Dermis microvascular lymphatic vessel endothelial cell (primary cell): ENCODE measurements at regions not wholly inside any gene's neighbourhood (a gene's known extent, or its start where the extent isn't known, plus 50 kb on each side); places are given as distances from the start of the nearest gene placed in this dataset.
"Not testable (repeated sequence)": the region's sequence is repeated elsewhere in the genome, so short reads cannot be mapped to it uniquely, and the experiment has no call there.

Experiments
- DNase-seq, 2 donors: peaks; one replicate each; pipeline versions ENCODE4 v3.0.0 to v3.0.0-alpha.2; 2010; ENCODE audit warnings: low read depth in 2 of 2

DNA sequence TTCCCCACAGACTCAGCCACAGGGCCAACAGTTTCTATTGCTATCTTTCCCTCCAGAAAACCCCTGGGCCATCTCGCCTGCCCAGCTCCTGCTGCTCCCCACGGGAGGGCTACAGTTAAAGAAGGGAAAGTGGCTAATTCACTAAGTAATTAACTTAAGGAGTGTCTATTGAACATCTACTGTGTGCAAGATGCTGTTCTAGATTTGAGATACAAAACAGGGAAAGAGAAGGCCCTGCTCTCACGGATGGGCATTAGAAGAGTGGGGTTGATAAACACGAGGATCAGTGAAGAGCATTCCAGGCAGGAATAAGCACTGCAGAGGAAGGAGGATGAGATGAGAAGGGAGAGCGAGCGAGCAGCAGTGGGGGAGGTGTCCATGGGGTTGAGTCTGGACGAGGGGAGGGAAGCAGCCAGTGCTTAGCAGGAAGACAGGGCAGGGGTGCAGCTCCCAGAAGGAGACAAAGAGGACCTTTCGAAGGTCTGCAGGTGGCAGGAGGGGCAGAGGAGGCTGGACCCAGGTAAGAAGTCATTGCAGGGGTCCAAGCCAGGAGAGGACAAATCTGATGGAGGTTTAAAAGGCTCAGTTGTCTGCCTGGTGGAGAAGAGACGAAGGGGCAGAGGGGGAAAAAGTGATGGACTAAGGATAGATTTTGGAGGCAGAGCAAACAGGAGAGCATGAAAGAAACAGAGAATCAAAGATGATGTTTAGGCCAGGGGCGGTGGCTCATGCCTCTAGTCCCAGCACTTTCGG lies 64.7 kb downstream of the KLF15 start:
- no peak for DNase-seq

DNA sequence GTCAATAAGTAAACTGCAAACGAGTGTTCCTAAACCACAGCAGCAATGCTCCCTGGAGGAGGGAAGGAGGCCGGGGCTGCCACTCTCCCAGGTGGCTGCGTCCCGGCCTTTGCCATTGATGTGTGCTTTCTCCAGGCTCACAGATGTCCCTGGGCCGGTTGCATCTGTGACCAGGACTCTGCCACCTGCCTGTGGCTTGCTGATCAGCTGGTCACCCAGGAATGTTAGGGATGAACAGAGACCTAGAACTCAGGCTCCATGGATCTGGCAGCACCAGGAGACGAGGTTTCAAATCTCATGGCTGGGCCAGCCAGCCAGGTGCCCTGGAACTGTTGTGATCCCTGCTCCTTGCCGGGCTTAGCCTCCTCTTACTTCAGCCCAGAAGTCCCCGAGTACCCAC lies 65.7 kb downstream of the KLF15 start:
- DNase-seq, result no peak

DNA sequence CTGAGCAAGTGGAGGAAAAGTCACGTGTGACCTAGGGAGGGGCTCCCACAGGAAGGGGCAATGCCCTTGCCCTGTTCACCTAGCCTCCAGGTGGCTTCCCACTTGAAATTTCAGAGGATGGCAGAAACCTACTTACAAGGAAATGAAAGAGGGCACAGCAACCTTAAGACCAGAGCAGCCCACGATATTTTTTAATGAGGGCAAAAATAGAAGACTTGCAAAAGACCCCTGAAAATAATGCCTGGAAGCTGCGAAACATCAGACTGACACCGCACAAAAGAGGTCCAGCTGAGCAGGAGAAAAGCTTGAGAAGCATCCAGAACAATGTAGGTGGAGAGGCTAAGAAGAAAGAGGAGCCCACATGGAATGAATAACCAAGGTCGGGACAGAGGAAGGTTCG lies 66.1 kb downstream of the KLF15 start:
- DNase-seq, result no peak

DNA sequence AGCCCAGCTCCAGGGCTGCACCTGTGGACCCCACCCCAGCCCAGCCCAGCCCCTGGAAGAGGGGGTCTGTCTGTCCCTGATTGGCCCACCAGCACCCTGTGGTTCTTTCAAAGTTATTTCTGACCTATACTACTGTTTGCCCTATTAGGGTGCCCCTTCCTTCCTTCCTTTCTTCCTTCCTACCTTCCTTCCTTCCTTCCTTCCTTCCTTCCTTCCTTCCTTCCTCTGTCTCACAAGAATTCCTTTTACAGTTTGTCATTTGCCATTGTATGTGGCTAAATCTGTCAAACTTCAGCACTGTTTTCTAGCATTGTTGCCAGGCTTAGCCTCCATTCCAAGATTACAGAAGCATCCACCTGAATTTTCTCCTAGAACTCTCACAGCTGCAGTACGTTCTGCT lies 66.9 kb downstream of the KLF15 start:
- DNase-seq, result no peak

DNA sequence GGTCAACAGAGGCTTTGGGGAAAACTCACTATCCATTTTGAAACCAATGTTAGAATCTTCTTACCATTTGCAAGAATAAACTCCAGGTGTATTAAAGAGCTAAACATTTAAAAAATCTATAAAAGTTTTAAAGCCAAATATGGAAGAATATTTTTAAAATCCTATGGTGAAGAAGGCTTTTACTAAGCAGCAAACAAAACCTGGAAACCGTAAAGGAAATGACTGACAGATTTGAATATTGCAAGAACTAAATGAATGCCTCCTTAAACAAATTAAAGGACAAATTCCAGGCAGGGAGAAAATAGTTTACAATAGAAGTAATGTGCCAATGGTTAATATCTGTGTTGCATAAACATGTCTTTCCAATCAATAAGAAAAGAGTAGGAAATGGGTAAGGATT lies 68.1 kb downstream of the KLF15 start:
- no peak for DNase-seq

DNA sequence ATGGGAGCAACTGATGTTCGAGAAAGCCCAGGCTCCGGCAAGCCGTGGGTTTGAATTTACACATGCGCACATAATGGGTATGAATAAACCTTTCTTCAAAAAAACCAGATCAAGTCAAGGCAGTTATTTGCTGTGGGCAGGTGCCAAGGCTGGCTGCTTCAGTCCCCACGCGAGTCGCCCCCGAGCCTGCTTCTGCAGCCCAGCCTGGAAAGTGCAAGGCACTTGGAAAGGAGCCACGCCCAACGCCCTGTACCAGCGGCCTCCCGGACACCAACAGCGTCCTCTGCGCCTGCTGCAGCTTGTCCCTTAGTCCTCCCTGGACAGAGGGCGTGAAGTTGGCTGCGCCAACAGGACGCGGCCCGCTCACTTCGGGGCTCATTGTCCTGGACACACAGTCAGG lies 68.9 kb downstream of the KLF15 start:
- no peak for DNase-seq

DNA sequence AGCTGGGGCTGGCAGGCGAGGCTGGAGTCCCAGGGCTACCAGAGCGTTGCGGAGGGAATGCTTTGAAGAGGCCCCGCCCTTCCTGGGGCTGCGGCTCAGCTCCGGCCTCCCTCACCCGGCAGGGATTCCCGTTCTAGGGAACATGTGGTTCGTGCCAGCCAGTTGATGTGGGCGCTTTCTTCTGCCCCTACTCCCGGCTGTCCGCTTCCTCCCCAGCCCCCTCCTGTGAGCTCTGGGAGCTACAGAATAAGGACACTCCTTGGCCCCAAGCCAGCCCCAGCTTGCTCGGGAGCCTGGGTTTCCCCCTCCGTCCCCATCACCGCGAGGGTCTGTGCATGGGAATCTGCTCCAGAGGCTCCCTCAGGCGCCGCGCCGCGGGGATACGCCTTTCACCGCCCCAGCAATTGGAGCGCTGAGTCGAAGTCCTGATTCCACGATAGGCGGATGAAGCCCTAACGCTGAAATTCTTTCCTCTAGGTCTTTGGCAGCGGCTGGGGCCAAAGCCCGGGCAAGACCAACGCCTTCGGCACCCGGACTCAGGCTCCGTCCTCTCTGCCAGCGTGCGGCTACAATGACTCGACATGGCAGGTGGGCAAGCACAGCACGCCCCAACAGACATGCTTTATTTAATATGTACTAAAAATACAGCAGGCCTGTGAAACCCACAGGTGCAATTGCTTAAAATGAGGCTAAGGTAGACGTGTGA lies 69.5 kb downstream of the KLF15 start:
- DNase-seq, result peak in 1 of 2 donors; percentile 49

DNA sequence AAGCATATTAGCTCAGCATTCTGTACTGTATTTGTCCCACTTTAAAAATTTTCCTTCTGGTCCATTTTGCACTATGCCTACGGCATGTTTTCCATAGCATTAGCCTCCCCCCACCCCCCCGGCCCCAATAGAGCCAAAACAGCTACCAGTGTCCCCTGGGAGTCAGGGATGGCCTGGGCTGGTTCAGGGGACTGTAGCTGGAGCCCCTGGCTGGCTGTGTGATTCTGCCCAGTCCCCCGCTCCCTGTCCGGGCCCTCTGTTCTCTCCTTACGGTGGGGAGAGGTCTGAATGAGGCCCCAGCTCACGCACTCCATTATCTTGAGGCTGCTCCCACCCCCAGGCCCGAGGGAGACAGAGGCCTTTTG lies 70.1 kb downstream of the KLF15 start:
- DNase-seq, result no peak

DNA sequence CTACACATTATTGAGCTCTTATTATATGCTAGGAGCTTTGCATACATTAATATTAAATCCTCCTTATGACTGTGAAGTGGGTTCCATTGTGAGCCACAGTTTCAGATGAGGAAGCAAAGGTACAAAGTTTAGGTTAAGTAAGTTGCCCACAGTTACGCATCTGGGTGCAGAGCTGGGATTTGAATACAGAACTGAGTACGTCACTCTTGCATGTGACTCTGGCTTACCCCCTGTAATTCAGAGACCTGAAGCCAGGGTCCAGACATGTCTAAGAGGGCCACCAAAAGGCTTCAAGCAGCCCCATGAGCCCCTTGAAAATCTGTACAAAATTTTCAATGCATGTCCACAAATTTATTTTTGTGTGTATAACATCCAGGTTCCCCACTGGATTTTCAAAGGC lies 71.8 kb downstream of the KLF15 start:
- DNase-seq, result no peak

DNA sequence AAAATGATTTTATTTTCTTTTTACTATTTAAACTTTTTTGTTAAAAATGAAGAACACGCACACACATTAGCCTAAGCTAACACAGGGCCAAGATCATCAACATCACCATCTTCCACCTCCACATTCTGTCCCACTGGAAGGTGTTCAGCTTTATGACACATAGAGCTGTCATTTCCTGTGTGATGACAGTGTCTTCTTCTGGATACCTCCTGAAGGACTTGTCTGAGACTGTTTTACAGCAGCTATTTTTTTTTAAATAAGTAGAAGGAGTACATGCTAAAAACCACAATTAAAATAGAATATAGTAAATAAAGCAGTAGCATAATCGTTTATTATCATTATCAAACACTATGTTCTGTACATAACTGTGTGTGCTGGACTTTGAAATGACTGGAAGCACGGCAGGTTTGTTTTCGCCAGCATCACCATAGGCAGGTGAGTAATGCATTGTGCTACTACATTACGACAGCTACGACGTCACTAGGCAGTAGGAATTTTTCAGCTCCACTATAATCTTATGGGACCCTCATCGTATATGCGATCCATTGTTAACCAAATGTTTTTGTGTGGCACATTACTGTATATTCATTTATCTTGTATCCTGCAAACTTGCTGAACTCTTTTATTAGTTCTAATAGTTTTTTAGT lies 72.8 kb downstream of the KLF15 start:
- DNase-seq, result peak in 1 of 2 donors; percentile 19

DNA sequence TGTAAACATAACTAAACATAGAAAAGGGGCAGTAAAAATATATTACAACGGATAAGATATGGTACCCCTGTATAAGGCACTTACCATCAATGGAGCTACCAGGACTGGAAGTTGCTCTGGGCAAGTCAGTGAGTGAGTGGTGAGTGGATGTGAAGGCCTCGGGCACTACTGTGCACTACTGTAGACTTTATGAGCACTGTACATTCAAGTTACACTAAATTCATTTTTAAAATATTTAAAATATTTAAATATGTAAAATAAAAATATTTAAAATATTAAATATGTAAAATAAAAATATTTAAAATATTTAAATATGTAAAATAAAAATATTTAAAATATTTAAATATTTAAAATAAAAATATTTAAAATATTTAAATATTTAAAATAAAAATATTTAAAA lies 73.6 kb downstream of the KLF15 start:
- DNase-seq, result not testable (repeated sequence)

DNA sequence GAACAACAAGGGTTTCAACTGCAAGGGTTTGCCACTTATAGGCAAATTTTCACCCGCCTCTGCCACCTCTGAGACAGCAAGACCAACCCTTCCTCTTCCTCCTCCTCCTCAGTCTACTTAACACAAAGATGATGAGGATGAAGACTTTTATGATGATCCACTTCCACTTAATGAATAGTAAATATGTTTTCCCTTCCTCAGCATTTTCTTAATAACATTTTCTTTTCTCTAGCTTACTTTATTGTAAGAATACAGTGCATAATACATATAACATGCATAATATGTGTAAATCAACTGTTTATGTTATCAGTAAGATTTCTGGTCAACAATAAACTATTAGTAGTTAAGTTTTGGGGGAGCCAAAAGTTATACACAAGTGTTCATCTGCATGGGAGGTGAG lies 77.4 kb downstream of the KLF15 start:
- DNase-seq, result no peak

DNA sequence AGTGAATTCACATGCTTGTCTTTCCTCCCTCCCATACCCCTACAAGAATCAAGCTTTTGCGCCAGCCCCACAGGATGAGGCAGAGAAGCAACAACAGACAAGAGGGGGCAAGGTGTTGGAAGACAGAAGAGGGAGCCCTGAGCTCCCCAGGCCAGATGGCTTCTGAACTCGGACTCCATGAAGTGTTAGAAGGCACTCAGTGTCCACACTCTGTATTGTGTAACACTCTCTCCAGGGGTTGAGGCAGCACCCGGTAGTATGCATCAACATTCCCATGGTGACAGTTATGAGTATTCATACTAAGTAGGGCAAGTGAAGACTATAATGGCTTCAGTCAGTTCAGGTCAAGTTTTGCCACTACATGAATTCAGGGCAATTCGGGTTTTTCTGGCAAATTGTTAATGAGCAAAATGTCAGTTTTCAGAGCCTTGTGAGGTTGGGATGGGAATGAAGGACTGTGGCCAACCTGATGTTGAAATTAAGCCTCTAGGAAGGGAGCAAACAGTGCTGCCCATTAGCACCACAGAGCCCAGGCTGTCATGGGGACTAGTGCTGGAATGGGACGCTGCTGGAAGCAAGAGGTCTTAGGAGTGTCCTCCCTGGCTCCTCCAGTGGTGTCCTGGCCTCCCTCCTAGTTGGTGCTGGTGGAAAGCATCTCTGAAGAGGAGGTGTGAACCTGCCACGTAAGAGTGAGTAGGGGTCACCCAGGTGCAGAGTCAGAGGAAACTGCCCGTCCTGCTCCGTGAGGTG lies 79.4 kb downstream of the KLF15 start:
- no peak for DNase-seq

DNA sequence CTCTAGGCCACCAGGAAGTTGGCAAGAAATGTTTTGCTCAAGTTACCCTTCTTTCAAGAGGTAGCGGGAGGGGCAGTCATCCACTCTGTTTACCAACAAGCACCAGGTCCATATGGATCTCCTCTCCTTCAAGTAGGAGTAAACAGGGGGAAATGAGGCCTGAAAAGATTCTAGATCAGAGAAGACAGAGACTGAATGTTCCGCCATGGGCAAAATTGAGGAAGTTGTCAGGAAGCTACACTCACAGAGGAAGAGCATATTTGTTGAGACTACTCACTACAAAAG lies 81.6 kb downstream of the KLF15 start:
- DNase-seq, result peak in 1 of 2 donors; percentile 13

DNA sequence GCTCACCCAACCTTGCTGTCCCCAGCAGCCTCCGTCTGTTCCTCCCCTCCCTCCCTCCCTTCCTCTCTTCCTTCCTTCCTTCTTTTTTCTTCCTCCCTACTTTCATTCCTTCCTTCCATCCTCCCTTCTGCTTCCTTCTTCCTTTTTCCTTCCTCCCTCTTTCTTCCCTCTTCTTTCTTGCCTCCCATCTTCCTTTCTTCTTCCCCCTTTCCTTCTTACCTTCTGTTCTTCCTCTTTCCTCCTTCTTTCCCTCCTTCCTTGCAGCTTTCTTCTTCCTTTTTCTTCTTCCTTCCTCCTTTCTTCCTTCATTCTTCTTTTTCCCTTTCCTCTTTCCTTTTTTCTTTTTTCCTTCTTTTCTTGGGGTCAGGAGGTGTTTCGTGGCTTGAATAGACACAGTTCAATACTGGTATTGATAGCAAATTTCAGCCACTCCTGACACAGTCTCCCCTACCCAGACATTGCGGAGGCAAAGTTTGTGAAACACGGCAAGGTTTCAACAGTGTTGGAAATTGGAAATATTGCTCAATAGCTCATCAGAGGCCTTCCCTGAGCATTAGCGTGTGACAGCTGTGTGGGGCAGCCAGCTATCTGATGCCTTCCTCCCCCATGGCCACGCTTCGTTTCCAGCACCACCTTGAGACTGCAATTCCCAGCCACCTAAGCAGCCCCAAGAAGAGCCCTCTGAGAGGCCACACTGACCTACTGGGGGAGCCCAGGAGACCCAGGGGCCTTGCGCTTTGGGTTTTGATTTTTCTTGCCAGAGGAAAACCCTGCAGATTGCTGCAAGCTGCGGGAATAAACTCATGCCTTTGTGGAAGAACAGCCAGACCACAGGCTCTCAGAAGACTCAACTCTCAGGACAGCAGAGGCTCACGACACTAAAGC lies 82.2 kb downstream of the KLF15 start:
- DNase-seq, result no peak

DNA sequence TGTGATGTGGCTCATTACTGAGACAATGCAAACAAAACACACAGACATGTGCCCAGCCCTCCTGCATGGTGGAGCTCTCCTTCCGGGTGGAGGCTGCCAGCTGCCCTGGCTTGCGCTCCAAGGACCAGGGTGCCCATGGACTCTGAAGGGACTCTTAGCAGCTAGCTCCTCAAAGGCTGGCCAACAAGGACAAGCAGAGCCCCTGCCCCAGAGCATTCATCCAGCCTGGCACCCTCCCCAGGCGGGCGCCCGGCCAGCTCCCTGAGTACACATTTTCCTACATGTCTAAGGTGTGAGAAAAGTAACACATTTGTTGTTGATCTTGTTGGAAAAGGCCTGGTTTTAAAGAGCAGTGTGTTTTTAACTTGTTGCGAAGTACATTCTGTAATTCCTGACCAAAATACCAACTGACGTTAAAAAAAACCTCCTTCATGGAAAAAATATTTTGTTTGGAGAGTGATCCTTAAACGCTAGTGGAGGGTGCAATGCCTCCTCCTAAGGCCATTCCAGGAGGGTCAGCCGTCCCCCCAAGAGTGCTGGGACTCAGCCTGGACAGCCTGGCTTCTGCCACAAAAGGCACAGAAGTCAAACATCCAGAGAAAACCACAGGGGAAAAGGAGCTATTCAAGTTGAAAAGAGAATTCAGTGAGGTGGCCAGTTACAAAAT lies 86.9 kb downstream of the KLF15 start:
- DNase-seq, result peak in 1 of 2 donors; percentile 61

DNA sequence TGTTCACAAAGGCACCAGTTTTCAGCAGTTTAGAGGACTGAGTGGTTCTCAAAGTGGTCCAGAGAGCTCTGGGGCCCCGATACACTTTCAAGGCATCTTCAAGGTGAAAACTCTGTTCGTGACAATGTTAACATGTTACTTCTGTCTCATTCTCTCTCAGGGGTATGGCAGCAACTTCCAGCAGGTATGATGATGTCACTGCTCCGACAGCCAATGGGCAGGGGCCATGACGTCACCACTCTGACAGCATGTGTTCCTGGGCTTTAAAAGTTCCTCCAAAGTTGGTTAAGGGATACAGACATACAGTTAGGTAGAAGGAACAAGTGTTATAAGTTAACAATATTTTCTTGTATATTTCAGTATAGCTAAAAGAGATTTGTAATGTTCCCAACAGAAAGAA lies 87.9 kb downstream of the KLF15 start:
- DNase-seq, result peak in 1 of 2 donors; percentile 10

DNA sequence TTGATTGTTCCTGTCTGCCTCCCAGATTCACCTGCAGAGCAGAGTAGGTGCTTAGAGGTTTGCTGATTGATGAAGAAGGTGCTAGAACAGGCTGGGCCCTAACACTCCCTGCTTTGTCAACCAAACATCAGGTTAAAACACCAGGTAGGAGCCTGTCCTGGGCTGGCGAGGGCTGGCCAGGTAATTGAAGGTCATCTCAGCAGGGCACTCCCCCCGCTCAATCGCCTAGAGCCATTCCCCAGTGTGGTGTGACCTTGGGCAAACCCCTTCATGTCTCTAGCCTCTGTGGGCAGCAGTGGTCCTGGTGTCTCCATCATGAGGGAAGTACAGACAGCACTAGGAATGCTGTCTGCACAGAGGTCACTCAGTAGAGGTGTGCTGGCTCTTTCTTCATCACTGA lies 88.3 kb downstream of the KLF15 start:
- no peak for DNase-seq

DNA sequence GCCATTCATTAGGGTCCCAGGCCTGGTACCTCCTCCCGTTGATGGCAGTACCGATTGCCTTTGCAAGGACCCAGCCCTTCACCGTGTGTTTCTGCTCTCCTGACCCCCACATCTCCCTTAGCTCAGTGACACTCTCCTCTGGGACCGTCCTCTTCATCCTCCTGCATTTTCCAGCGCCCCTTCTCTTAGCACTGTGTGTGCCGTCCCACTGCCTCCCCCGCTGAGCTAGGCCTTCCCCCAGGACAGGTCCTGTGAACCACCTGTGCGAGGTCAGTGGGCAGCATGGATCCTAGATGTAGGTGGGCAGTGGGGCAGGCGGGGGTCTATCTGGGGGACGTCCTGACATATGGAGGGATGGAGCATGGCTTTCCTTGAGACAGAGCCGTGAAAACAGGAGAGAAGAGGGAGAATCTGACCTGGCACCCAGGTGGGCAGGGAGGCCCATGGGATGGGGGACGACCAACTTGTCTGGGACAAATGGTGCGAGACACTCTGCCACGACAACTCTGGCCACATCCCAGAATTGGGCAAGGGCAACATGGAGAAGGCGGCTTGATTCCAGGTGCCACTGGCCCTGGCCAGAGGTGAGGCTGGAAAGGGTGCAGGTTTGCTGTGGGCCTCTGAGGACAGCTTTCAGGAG lies 87.7 kb upstream of the ALDH1L1 start:
- DNase-seq, result no peak
